OCI-LY3 (cell line): ENCODE measurements at regions not wholly inside any gene's neighbourhood (a gene's known extent, or its start where the extent isn't known, plus 50 kb on each side); places are given as distances from the start of the nearest gene placed in this dataset.

Source experiments
- EZH2phosphoT487 ChIP-seq: fragments of 200-600 bp; shearing (Covaris generic); IDR thresholded peaks from 2 replicates; pipeline ENCODE4 v1.6.1; 2018; ENCODE audit warnings: antibody characterized with exemption, mixed run types, low read depth
- TF ChIP-seq, protein P1 (sequence below): fragments of 200-600, 300-600 bp; sonication (generic); IDR thresholded peaks from 2 replicates; pipeline ENCODE4 v1.5.1; 2014; ENCODE audit warnings: antibody characterized with exemption, low read length, low read depth

DNA sequence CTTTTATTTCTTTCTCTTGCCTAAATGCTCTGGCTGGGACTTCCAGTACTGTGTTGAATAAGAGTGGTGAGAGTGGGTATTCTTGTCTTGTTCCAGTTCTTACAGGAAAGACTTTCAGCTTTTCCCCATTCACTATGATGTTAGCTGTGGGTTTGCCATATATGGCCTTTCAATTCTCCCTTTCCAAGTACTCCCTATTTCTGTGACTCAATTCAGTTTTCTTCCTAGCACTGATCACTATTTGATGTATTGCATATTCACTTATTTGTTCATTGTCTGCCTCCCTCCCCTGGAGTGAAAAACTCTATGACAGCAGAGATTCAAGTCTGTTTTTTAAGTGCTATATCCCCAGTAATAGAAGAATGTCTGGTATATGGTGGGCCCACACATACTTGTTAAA lies 618.2 kb upstream of the CAMK1G start:
- TF ChIP-seq, protein P1, sequence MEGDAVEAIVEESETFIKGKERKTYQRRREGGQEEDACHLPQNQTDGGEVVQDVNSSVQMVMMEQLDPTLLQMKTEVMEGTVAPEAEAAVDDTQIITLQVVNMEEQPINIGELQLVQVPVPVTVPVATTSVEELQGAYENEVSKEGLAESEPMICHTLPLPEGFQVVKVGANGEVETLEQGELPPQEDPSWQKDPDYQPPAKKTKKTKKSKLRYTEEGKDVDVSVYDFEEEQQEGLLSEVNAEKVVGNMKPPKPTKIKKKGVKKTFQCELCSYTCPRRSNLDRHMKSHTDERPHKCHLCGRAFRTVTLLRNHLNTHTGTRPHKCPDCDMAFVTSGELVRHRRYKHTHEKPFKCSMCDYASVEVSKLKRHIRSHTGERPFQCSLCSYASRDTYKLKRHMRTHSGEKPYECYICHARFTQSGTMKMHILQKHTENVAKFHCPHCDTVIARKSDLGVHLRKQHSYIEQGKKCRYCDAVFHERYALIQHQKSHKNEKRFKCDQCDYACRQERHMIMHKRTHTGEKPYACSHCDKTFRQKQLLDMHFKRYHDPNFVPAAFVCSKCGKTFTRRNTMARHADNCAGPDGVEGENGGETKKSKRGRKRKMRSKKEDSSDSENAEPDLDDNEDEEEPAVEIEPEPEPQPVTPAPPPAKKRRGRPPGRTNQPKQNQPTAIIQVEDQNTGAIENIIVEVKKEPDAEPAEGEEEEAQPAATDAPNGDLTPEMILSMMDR, result no peak
- TF ChIP-seq EZH2phosphoT487, result no peak
